A673 (cell line): ENCODE measurements at regions not wholly inside any gene's neighbourhood (a gene's known extent, or its start where the extent isn't known, plus 50 kb on each side); places are given as distances from the start of the nearest gene placed in this dataset.

Source experiments
- BruUV-seq: library from RNA; stranded (reverse); fragments of 400-500 nt; replicated peaks from 2 replicates; lab custom pipeline; 2021; lab: Mats Ljungman, UMichigan
- CTCF ChIA-PET: fragments of 300-600 bp; sonication (Branson Sonifier 250); formaldehyde crosslinking; loops from one replicate; lab custom pipeline; 2022; ENCODE audit warnings: antibody characterized with exemption; lab: Charles Lee
- POLR2A ChIA-PET: fragments of 300-600 bp; sonication (Branson Sonifier 250); formaldehyde crosslinking; loops from one replicate; lab custom pipeline; 2022; ENCODE audit warnings: antibody characterized with exemption; ENCODE audit not compliant: low non-redundant PET; lab: Charles Lee
- DNase-seq: peaks from one replicate; pipeline ENCODE4 v3.0.0-alpha.2; 2015; ENCODE audit warnings: low spot score
- H3K27ac ChIP-seq: fragments of 200-600 bp; sonication (generic); 2 replicates; pipeline ENCODE4 v1.5.1; 2016; ENCODE audit warnings: mixed run types, low read depth, mild to moderate bottlenecking, mixed read lengths, antibody characterized with exemption, low read length; ENCODE audit not compliant: poor library complexity, severe bottlenecking
- H3K27me3 ChIP-seq: fragments of 200-600 bp; sonication (generic); replicated peaks from 2 replicates; pipeline ENCODE4 v1.6.1; 2017; ENCODE audit warnings: mixed run types, low read depth, mild to moderate bottlenecking, mixed read lengths, antibody characterized with exemption, low read length; ENCODE audit not compliant: insufficient read depth, poor library complexity
- H3K36me3 ChIP-seq: fragments of 200-600 bp; sonication (generic); 2 replicates; pipeline ENCODE4 v1.6.1; 2016; ENCODE audit warnings: mixed run types, mild to moderate bottlenecking, mixed read lengths, antibody characterized with exemption, low read length; ENCODE audit not compliant: insufficient read depth, poor library complexity, severe bottlenecking
- H3K4me1 ChIP-seq: fragments of 200-600 bp; sonication (generic); 2 replicates; pipeline ENCODE4 v1.6.1; 2017; ENCODE audit warnings: mixed run types, mild to moderate bottlenecking, mixed read lengths, antibody characterized with exemption, low read length; ENCODE audit not compliant: insufficient read depth, poor library complexity, severe bottlenecking
- H3K4me3 ChIP-seq: fragments of 200-600 bp; sonication (generic); 2 replicates; pipeline ENCODE4 v1.5.1; 2016; ENCODE audit warnings: low read depth, mixed run types, mild to moderate bottlenecking, mixed read lengths, low read length; ENCODE audit not compliant: poor library complexity, severe bottlenecking
- H3K9me3 ChIP-seq: fragments of 200-600 bp; sonication (generic); 2 replicates; pipeline ENCODE4 v1.6.1; 2016; ENCODE audit warnings: mixed run types, low read depth, mild to moderate bottlenecking, mixed read lengths, antibody characterized with exemption, low read length; ENCODE audit not compliant: poor library complexity, severe bottlenecking
- CTCF ChIP-seq: fragments of 300-800, 200-600 bp; sonication (generic); conservative IDR thresholded peaks from 2 replicates; pipeline ENCODE4 v1.5.1; 2017; ENCODE audit warnings: low read depth, mild to moderate bottlenecking, antibody characterized with exemption, low read length, moderate library complexity, mixed read lengths
- EZH2 ChIP-seq: fragments of 200-600 bp; sonication (generic); IDR thresholded peaks from 2 replicates; pipeline ENCODE4 v1.6.1; 2017; ENCODE audit warnings: borderline replicate concordance, low read depth, mild to moderate bottlenecking, mixed read lengths, antibody characterized with exemption, low read length; ENCODE audit not compliant: poor library complexity, severe bottlenecking
- intact Hi-C: fragments of 100-400 bp; cut with micrococcal nuclease; formaldehyde crosslinking; loops from one replicate; pipeline ENCODE4 v1.10.0; 2022; ENCODE audit not compliant: unreplicated experiment

GRCh38 chr2:241945311-241945710 lies 75.8 kb downstream of the RTP5 start:
- TF ChIP-seq EZH2 (no peak), CTCF (no peak)
- Histone ChIP-seq H3K36me3 (no peaks in the 10 kb centered on the region), H3K9me3 (no peaks in the 10 kb centered on the region), H3K4me3 (no peak overlapping the region), H3K27me3 (no peaks in the 10 kb centered on the region), H3K27ac (no peak overlapping the region), H3K4me1 (no peaks in the 10 kb centered on the region)
- POLR2A ChIA-PET: no interaction called here
- DNase-seq: no peak
- CTCF ChIA-PET: no interaction called here
- intact Hi-C loops: no loop called here
- no TSS peak for BruUV-seq

GRCh38 chr2:241945803-241946202 lies 76.3 kb downstream of the RTP5 start:
- no TSS peak for BruUV-seq
- intact Hi-C loops: no loop called here
- H3K9me3 ChIP-seq: no peaks in the 10 kb centered on the region
- TF ChIP-seq CTCF (no peak), EZH2 (no peak)
- ChIA-PET CTCF (no interaction called here), POLR2A (no interaction called here)
- H3K36me3 ChIP-seq: no peaks in the 10 kb centered on the region
- no peak overlapping the region for H3K27ac ChIP-seq
- no peak overlapping the region for H3K4me3 ChIP-seq
- no peak for DNase-seq
- no peaks in the 10 kb centered on the region for H3K27me3 ChIP-seq
- H3K4me1 ChIP-seq: no peaks in the 10 kb centered on the region

- Histone ChIP-seq H3K9me3 (no peaks in the 10 kb centered on the region), H3K36me3 (no peaks in the 10 kb centered on the region), H3K27me3 (no peaks in the 10 kb centered on the region), H3K4me1 (no peaks in the 10 kb centered on the region), H3K27ac (no peak overlapping the region), H3K4me3 (no peak overlapping the region)
- DNase-seq: no peak
- BruUV-seq: no TSS peak
- CTCF ChIA-PET: no interaction called here
- POLR2A ChIA-PET: no interaction called here
- intact Hi-C loops: no loop called here
- TF ChIP-seq CTCF (no peak), EZH2 (no peak)
Measured at GRCh38 chr2:241946306-241947003, 76.9 kb downstream of the RTP5 start.
